ENCODE measurements at regions not wholly inside any gene's neighbourhood (a gene's known extent, or its start where the extent isn't known, plus 50 kb on each side); places are given as distances from the start of the nearest gene placed in this dataset.
"Not testable (repeated sequence)": the region's sequence is repeated elsewhere in the genome, so short reads cannot be mapped to it uniquely, and the experiment has no call there.

DNA sequence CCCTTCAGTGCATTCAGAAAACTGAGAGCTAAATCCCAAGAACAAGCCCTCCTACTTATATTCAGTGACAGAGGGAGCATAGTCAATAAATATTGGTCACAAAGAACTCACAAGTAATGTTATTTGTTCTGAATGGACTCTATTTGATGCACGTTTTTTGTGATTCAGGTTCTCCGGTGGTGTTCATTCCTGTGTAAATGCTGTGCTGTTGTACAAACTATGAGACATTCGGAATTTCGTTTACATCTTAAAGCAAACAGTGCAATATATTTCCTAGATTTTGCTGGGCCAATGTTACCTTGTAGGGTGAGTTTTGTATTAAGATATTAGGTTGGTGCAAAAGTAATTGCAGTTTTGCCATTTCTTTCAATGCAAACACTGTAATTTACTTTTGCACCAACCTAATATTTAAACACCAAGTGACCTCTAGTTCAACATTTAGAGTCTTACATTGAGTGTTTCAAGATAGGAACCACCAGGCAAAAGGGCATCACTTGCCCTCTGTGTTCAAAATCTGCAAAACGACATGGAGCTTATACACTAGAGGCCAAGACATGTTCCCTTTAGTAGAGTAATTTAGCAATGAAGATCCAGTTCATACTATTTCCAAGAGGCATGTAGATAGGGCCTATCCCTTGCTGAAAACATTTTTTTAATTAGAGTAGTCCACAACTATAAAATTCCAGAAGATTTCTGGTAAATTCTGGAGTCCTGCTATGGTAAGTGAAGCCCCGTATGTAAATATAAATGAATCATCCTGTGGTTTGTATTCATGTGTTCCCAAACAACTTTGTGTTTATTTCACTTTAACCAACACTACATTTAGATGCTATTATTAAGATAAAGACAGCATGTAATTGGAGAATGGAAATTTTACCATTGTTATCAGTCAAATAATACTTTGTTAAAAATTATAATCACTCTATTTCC lies 444.0 kb upstream of the PTGER4 start:
- DNase-seq (no peak), FAIRE-seq (no peak)
- Histone ChIP-seq H3K27me3 (ENCODE audit: control insufficient read depth in 3 of 3, insufficient read depth in 3 of 3, low read length in 3 of 3) (no peaks in the 10 kb centered on the region), H3K9me3 (ENCODE audit: control insufficient read depth in 2 of 2, insufficient read depth in 1 of 2, low read depth in 1 of 2, low read length in 1 of 2) (peaks cover 0 to 3% of the 10 kb centered on the region in 2 donors), H3K4me3 (ENCODE audit: low read depth in 1 of 3, low read length in 3 of 3) (no peak overlapping the region), H3K27ac (ENCODE audit: low read depth in 1 of 3, low read length in 2 of 3) (no peak overlapping the region), H3K36me3 (ENCODE audit: control insufficient read depth in 3 of 3, insufficient read depth in 2 of 3, low read depth in 1 of 3, low read length in 3 of 3) (no peaks in the 10 kb centered on the region), H3K4me1 (ENCODE audit: control insufficient read depth in 3 of 3, insufficient read depth in 2 of 3, low read depth in 1 of 3, low read length in 2 of 3) (no peaks in the 10 kb centered on the region)
- WGBS, 3 donors = 70 to 82% (median 76%) methylated on average over 6 of the region's 6 CpGs

DNA sequence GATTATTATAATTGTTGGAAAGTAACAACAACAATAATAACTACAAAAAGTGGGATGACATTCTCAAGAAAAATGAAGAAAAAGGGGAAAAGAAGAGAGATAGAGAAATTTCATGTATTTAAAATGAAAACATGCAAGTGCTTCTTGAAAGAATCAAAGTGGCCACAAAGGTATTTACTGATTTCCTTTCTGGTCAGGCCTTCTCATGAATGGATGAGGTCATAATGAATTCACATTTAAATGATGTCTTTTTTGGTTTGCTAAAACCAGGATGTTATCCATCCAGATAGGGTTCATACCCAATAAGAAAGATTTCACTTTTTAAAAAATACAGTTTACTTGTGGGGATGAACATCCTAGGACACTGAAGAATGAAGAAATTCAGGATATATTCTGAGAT lies 446.4 kb upstream of the PTGER4 start:
- Histone ChIP-seq H3K36me3 (ENCODE audit: control insufficient read depth in 3 of 3, insufficient read depth in 2 of 3, low read depth in 1 of 3, low read length in 3 of 3) (no peaks in the 10 kb centered on the region), H3K27me3 (ENCODE audit: control insufficient read depth in 3 of 3, insufficient read depth in 3 of 3, low read length in 3 of 3) (no peaks in the 10 kb centered on the region), H3K9me3 (ENCODE audit: control insufficient read depth in 2 of 2, insufficient read depth in 1 of 2, low read depth in 1 of 2, low read length in 1 of 2) (no peaks in the 10 kb centered on the region), H3K4me3 (ENCODE audit: low read depth in 1 of 3, low read length in 3 of 3) (no peak overlapping the region), H3K27ac (ENCODE audit: low read depth in 1 of 3, low read length in 2 of 3) (no peak overlapping the region), H3K4me1 (ENCODE audit: control insufficient read depth in 3 of 3, insufficient read depth in 2 of 3, low read depth in 1 of 3, low read length in 2 of 3) (no peaks in the 10 kb centered on the region)
- DNase-seq (no peak), FAIRE-seq (no peak)

DNA sequence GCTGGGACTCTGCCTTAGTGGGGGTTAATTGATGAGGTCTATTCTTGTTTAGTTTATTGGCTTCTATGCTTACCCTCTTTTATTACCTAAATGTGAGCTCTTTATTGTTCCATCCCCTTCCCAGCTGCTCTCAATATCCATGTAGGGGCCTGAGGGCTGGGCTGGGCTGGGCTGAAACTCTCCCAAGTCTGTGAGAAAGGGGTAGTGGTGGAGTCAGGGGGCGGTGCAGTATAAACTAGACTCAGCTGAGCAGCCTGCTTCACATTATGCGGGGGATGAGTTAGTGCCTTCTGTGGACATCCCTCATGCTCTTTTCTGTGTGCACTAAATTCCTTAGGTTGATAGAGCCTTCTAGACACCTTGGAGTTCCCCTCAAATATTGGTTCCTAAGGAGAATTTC lies 451.8 kb upstream of the PTGER4 start:
- FAIRE-seq (no peak), DNase-seq (no peak)
- H3K4me1 ChIP-seq (ENCODE audit: control insufficient read depth in 3 of 3, insufficient read depth in 2 of 3, low read depth in 1 of 3, low read length in 2 of 3) = no peaks in the 10 kb centered on the region
- WGBS, 3 donors = 93 to 100% (median 94%) methylated on average over 2 of the region's 2 CpGs
- no peaks in the 10 kb centered on the region for H3K27me3 ChIP-seq (ENCODE audit: control insufficient read depth in 3 of 3, insufficient read depth in 3 of 3, low read length in 3 of 3)
- no peak overlapping the region for H3K27ac ChIP-seq (ENCODE audit: low read depth in 1 of 3, low read length in 2 of 3)
- H3K9me3 ChIP-seq (ENCODE audit: control insufficient read depth in 2 of 2, insufficient read depth in 1 of 2, low read depth in 1 of 2, low read length in 1 of 2) = no peaks in the 10 kb centered on the region
- no peaks in the 10 kb centered on the region for H3K36me3 ChIP-seq (ENCODE audit: control insufficient read depth in 3 of 3, insufficient read depth in 2 of 3, low read depth in 1 of 3, low read length in 3 of 3)
- H3K4me3 ChIP-seq (ENCODE audit: low read depth in 1 of 3, low read length in 3 of 3) = no peak overlapping the region

DNA sequence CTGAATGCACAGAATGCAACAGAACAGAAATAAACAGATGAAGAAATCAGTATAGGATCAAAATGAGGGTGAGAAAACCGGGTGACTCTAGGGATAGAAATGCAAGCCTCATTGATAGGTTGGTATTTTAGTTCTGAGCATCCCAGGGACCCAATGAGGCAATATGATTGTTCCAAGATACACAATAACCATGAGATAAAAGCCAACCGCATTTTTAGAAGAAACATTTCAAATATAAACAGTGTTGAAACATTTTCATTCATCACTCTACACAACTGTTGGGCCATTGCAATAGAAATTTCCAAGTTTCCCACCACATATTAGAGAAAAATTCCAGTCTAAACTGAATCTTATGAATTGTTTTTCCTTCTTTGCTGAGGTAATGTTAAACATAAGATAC lies 452.3 kb upstream of the PTGER4 start:
- no peak for DNase-seq
- 65 to 91% (median 76%) methylated on average over 2 of the region's 2 CpGs for WGBS, 3 donors
- FAIRE-seq = no peak
- no peaks in the 10 kb centered on the region for H3K27me3 ChIP-seq (ENCODE audit: control insufficient read depth in 3 of 3, insufficient read depth in 3 of 3, low read length in 3 of 3)
- H3K4me1 ChIP-seq (ENCODE audit: control insufficient read depth in 3 of 3, insufficient read depth in 2 of 3, low read depth in 1 of 3, low read length in 2 of 3) = no peaks in the 10 kb centered on the region
- no peaks in the 10 kb centered on the region for H3K9me3 ChIP-seq (ENCODE audit: control insufficient read depth in 2 of 2, insufficient read depth in 1 of 2, low read depth in 1 of 2, low read length in 1 of 2)
- H3K27ac ChIP-seq (ENCODE audit: low read depth in 1 of 3, low read length in 2 of 3) = no peak overlapping the region
- H3K36me3 ChIP-seq (ENCODE audit: control insufficient read depth in 3 of 3, insufficient read depth in 2 of 3, low read depth in 1 of 3, low read length in 3 of 3) = no peaks in the 10 kb centered on the region
- no peak overlapping the region for H3K4me3 ChIP-seq (ENCODE audit: low read depth in 1 of 3, low read length in 3 of 3)

DNA sequence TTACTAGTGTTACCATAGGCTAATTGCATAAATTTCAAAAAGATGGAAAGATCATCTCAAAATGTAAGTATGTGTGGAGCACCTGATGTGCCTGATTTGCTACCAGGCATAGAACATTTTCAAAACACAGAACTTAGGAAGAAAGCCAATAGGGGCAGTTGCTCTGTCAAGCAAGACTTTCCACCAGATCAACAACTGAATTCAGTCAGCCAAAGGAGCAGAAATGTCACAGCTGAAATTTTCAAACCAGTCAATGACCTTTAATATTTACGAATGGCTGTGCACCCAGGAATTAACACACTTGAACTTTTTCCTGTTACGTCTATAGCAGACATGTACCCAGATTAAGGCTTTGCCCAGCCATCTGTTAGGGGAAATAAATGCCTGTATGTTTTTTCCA lies 452.8 kb upstream of the PTGER4 start:
- DNase-seq (peak in 1 of 2 donors; percentile 6), FAIRE-seq (no peak)
- H3K36me3 ChIP-seq (ENCODE audit: control insufficient read depth in 3 of 3, insufficient read depth in 2 of 3, low read depth in 1 of 3, low read length in 3 of 3) = no peaks in the 10 kb centered on the region
- 38 to 53% (median 44%) methylated on average over 2 of the region's 2 CpGs for WGBS, 3 donors
- no peaks in the 10 kb centered on the region for H3K4me1 ChIP-seq (ENCODE audit: control insufficient read depth in 3 of 3, insufficient read depth in 2 of 3, low read depth in 1 of 3, low read length in 2 of 3)
- H3K4me3 ChIP-seq (ENCODE audit: low read depth in 1 of 3, low read length in 3 of 3) = no peak overlapping the region
- no peak overlapping the region for H3K27ac ChIP-seq (ENCODE audit: low read depth in 1 of 3, low read length in 2 of 3)
- no peaks in the 10 kb centered on the region for H3K9me3 ChIP-seq (ENCODE audit: control insufficient read depth in 2 of 2, insufficient read depth in 1 of 2, low read depth in 1 of 2, low read length in 1 of 2)
- no peaks in the 10 kb centered on the region for H3K27me3 ChIP-seq (ENCODE audit: control insufficient read depth in 3 of 3, insufficient read depth in 3 of 3, low read length in 3 of 3)

DNA sequence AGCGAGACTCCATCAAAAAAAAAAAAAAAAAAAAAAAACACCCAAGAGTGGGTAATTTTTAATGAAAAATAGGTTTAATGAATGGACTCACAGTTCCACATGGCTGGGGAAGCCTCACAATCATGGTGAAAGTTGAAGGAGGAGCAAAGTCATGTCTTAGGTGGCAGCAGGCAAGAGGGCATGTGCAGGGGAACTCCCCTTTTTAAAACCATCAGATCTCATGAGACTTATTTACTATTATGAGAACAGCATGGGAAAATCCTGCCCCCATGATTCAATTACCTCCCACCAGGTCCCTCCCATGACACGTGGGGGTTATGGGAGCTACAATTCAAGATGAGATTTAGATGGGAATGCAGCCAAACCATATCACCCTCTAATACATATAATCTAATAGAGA lies 454.6 kb upstream of the PTGER4 start:
- H3K36me3 ChIP-seq (ENCODE audit: control insufficient read depth in 3 of 3, insufficient read depth in 2 of 3, low read depth in 1 of 3, low read length in 3 of 3); H3K9me3 ChIP-seq (ENCODE audit: control insufficient read depth in 2 of 2, insufficient read depth in 1 of 2, low read depth in 1 of 2, low read length in 1 of 2); H3K4me3 ChIP-seq (ENCODE audit: low read depth in 1 of 3, low read length in 3 of 3); H3K4me1 ChIP-seq (ENCODE audit: control insufficient read depth in 3 of 3, insufficient read depth in 2 of 3, low read depth in 1 of 3, low read length in 2 of 3); FAIRE-seq; DNase-seq; H3K27me3 ChIP-seq (ENCODE audit: control insufficient read depth in 3 of 3, insufficient read depth in 3 of 3, low read length in 3 of 3); H3K27ac ChIP-seq (ENCODE audit: low read depth in 1 of 3, low read length in 2 of 3): not testable (repeated sequence)
- WGBS, 3 donors = 71 to 85% (median 85%) methylated on average over 2 of the region's 2 CpGs

DNA sequence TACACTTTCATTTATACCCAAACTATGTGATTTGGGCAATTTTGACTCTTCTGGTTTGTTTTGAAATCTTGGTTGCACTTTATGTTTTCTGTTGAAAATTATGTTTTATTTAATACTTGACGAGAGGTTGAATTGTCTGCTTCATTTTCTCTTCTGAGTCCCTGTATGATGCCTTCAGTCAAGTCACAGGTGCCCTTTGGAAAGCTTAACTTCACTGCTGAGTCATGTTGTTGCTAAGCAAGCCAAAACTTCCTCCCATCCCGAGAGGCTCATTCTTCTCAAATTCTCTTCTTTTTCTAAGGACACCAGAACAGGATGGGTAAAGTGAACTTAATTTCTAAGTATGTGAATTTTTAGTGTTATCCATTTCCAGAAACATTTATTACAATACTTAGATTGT lies 455.3 kb upstream of the PTGER4 start:
- H3K36me3 ChIP-seq (ENCODE audit: control insufficient read depth in 3 of 3, insufficient read depth in 2 of 3, low read depth in 1 of 3, low read length in 3 of 3) = no peaks in the 10 kb centered on the region
- 64 to 76% (median 66%) methylated on average over 2 of the region's 2 CpGs for WGBS, 3 donors
- FAIRE-seq = no peak
- DNase-seq = no peak
- no peak overlapping the region for H3K27ac ChIP-seq (ENCODE audit: low read depth in 1 of 3, low read length in 2 of 3)
- no peak overlapping the region for H3K4me3 ChIP-seq (ENCODE audit: low read depth in 1 of 3, low read length in 3 of 3)
- H3K27me3 ChIP-seq (ENCODE audit: control insufficient read depth in 3 of 3, insufficient read depth in 3 of 3, low read length in 3 of 3) = no peaks in the 10 kb centered on the region
- no peaks in the 10 kb centered on the region for H3K9me3 ChIP-seq (ENCODE audit: control insufficient read depth in 2 of 2, insufficient read depth in 1 of 2, low read depth in 1 of 2, low read length in 1 of 2)
- no peaks in the 10 kb centered on the region for H3K4me1 ChIP-seq (ENCODE audit: control insufficient read depth in 3 of 3, insufficient read depth in 2 of 3, low read depth in 1 of 3, low read length in 2 of 3)

DNA sequence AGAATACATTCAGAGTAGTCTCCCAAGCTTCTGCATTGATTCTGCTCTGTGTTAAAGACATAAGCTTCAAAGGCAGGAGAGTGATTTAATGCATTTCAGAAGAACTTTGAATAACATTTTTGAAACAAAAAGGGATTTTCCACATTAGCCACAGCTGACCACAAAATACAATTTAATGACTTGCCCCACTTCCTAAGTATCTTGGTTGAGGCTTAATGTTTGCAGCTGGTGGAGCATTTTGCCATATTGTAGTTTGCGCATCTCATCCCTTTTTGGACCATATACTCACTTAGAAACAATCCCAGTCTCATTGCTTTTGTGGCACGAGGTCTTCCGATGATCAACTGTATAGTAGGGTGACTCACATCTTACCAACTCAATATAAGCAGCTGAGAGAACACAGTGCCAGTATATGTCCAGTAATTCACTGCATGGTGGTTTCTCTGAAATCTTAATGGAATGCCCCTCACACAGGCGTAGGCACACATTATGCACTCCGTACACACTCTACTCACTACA lies 455.8 kb upstream of the PTGER4 start:
- Histone ChIP-seq H3K4me1 (ENCODE audit: control insufficient read depth in 3 of 3, insufficient read depth in 2 of 3, low read depth in 1 of 3, low read length in 2 of 3) (no peaks in the 10 kb centered on the region), H3K27me3 (ENCODE audit: control insufficient read depth in 3 of 3, insufficient read depth in 3 of 3, low read length in 3 of 3) (no peaks in the 10 kb centered on the region), H3K9me3 (ENCODE audit: control insufficient read depth in 2 of 2, insufficient read depth in 1 of 2, low read depth in 1 of 2, low read length in 1 of 2) (no peaks in the 10 kb centered on the region), H3K4me3 (ENCODE audit: low read depth in 1 of 3, low read length in 3 of 3) (no peak overlapping the region), H3K36me3 (ENCODE audit: control insufficient read depth in 3 of 3, insufficient read depth in 2 of 3, low read depth in 1 of 3, low read length in 3 of 3) (no peaks in the 10 kb centered on the region), H3K27ac (ENCODE audit: low read depth in 1 of 3, low read length in 2 of 3) (no peak overlapping the region)
- DNase-seq (no peak), FAIRE-seq (no peak)
- WGBS, 3 donors = 70 to 84% (median 72%) methylated on average over 5 of the region's 5 CpGs

DNA sequence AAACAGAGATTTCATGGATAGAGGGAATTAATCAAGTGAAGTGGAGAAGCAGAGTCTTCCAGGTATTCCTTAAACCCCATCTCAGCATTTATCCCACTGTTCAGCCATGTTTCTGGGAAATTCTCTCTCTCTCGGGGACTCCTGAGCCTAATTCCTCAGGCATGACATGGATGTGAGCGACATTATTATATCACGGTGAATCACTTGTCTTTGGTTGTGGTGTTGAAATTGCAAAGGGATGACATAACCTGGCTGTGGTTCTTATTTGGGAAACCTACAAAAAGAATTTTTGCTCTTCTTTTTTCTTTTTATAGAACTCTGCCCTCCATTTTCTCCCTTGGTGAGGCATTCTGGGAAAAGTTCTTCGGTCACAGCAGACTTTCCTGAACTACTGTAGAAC lies 457.9 kb upstream of the PTGER4 start:
- 92 to 96% (median 95%) methylated on average over 4 of the region's 4 CpGs for WGBS, 3 donors
- FAIRE-seq = no peak
- H3K9me3 ChIP-seq (ENCODE audit: control insufficient read depth in 2 of 2, insufficient read depth in 1 of 2, low read depth in 1 of 2, low read length in 1 of 2) = no peaks in the 10 kb centered on the region

More for the DNA sequence above, 457.9 kb upstream of the PTGER4 start:
- no peaks in the 10 kb centered on the region for H3K36me3 ChIP-seq (ENCODE audit: control insufficient read depth in 3 of 3, insufficient read depth in 2 of 3, low read depth in 1 of 3, low read length in 3 of 3)
- no peak overlapping the region for H3K4me3 ChIP-seq (ENCODE audit: low read depth in 1 of 3, low read length in 3 of 3)
- no peak overlapping the region for H3K27ac ChIP-seq (ENCODE audit: low read depth in 1 of 3, low read length in 2 of 3)
- no peaks in the 10 kb centered on the region for H3K27me3 ChIP-seq (ENCODE audit: control insufficient read depth in 3 of 3, insufficient read depth in 3 of 3, low read length in 3 of 3)
- no peak for DNase-seq
- H3K4me1 ChIP-seq (ENCODE audit: control insufficient read depth in 3 of 3, insufficient read depth in 2 of 3, low read depth in 1 of 3, low read length in 2 of 3) = no peaks in the 10 kb centered on the region
